ENCODE measurements at regions not wholly inside any gene's neighbourhood (a gene's known extent, or its start where the extent isn't known, plus 50 kb on each side); places are given as distances from the start of the nearest gene placed in this dataset.

- H3K36me3 ChIP-seq (ENCODE audit: low read depth) = no peaks in the 10 kb centered on the region
- no peak overlapping the region for H3K4me3 ChIP-seq
- intact Hi-C loops (cut with DNase I, micrococcal nuclease) = no loop called here
- no peaks in the 10 kb centered on the region for H3K4me1 ChIP-seq (ENCODE audit: low read depth)
- no peak for DNase-seq
- TF ChIP-seq, protein P1, sequence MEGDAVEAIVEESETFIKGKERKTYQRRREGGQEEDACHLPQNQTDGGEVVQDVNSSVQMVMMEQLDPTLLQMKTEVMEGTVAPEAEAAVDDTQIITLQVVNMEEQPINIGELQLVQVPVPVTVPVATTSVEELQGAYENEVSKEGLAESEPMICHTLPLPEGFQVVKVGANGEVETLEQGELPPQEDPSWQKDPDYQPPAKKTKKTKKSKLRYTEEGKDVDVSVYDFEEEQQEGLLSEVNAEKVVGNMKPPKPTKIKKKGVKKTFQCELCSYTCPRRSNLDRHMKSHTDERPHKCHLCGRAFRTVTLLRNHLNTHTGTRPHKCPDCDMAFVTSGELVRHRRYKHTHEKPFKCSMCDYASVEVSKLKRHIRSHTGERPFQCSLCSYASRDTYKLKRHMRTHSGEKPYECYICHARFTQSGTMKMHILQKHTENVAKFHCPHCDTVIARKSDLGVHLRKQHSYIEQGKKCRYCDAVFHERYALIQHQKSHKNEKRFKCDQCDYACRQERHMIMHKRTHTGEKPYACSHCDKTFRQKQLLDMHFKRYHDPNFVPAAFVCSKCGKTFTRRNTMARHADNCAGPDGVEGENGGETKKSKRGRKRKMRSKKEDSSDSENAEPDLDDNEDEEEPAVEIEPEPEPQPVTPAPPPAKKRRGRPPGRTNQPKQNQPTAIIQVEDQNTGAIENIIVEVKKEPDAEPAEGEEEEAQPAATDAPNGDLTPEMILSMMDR (IDR thresholded peaks at IDR 0.05) = no peak
- no peaks in the 10 kb centered on the region for H3K9me3 ChIP-seq
- no peak for ATAC-seq
Observed at GRCh38 chr6:100267721-100268123, 197.0 kb downstream of the SIM1 start.

DNA sequence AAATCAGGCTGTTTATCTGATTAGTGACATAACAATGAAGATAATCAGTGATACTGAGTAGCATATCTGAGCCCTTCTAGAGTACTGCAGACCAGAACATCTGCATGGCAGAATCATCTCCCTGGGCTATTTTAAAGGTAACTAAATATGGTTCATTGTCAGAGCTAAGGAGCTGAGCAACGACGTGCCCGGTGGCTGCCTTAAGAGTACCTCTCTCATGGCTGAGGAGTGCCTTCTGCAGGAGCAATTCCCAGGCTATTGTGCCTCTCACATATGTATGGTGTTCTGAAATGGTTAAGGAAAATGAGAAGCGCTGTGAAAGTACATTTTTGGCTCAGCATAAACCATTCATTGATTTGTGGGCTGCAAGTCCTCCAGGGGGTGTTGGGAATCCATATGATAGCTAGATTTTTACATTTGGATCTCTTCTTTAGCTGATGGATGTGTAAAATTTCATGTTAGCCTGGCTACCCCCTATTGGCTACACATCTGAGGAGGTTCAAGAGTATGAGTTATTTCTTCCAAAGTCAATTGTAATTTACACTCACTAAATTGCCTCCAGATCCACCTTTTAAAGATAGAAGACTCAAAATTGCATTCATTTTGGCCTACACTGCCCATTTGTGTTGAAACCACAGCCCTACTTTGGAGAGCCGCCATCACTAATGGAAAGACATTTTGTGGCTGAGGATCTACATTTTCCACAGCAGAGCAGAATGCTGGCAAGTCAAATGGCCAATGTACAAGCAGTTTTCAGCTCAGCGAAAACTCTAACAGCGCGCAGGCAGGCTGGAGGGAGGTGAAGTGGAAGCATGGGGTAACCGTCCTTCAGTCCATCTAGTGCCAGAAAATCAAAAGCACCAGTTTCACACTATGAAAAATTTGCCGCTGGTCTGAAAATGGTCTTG is 198.0 kb downstream of the SIM1 start:
- no peak for ATAC-seq
- intact Hi-C loops (cut with DNase I, micrococcal nuclease) = no loop called here
- TF ChIP-seq, protein P1 (IDR thresholded peaks at IDR 0.05) = no peak
- Histone ChIP-seq H3K36me3 (ENCODE audit: low read depth) (no peaks in the 10 kb centered on the region), H3K4me1 (ENCODE audit: low read depth) (no peaks in the 10 kb centered on the region), H3K9me3 (no peaks in the 10 kb centered on the region), H3K4me3 (no peak overlapping the region)
- DNase-seq = no peak

GRCh38 chr6:100262086-100262485 is 202.6 kb downstream of the SIM1 start:
- ATAC-seq = no peak
- DNase-seq = no peak
- H3K4me1 ChIP-seq (ENCODE audit: low read depth) = no peaks in the 10 kb centered on the region
- TF ChIP-seq, protein P1 (IDR thresholded peaks at IDR 0.05) = no peak
- H3K9me3 ChIP-seq = no peaks in the 10 kb centered on the region
- H3K36me3 ChIP-seq (ENCODE audit: low read depth) = no peaks in the 10 kb centered on the region
- H3K4me3 ChIP-seq = no peak overlapping the region
- intact Hi-C loops (cut with DNase I, micrococcal nuclease) = no loop called here

GRCh38 chr6:100261486-100261885 is 203.2 kb downstream of the SIM1 start:
- DNase-seq (no peak), ATAC-seq (no peak)
- H3K4me1 ChIP-seq (ENCODE audit: low read depth) = no peaks in the 10 kb centered on the region
- H3K4me3 ChIP-seq = no peak overlapping the region
- TF ChIP-seq, protein P1 (IDR thresholded peaks at IDR 0.05) = no peak
- H3K9me3 ChIP-seq = no peaks in the 10 kb centered on the region
- H3K36me3 ChIP-seq (ENCODE audit: low read depth) = no peaks in the 10 kb centered on the region
- intact Hi-C loops (cut with DNase I, micrococcal nuclease) = no loop called here

DNA sequence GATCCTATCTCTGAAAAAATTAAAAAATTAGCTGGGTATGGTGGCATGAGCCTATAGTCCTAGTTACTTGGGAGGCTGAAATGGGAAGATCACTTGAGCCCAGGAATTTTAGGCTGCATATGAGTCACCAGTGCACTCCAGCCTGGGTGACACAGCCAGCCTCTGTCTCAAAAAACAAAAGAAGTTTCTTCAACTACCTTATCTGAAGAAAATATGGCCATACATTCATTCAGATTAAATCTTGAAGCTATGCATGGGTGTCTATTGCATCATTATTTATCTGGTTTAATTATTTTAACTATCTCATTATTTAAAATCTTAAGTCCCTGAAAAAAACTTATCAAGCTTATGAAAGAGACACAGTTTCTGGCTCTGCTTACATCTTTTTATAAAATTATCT is 204.1 kb downstream of the SIM1 start:
- TF ChIP-seq, protein P1 (IDR thresholded peaks at IDR 0.05) = no peak
- Histone ChIP-seq H3K4me1 (ENCODE audit: low read depth) (no peaks in the 10 kb centered on the region), H3K36me3 (ENCODE audit: low read depth) (no peaks in the 10 kb centered on the region), H3K9me3 (no peaks in the 10 kb centered on the region), H3K4me3 (no peak overlapping the region)
- ATAC-seq = no peak
- intact Hi-C loops (cut with DNase I, micrococcal nuclease) = no loop called here
- DNase-seq = no peak

Data from mucosa of descending colon (tissue), 3 donors.